H9 (cell line): ENCODE measurements at regions not wholly inside any gene's neighbourhood (a gene's known extent, or its start where the extent isn't known, plus 50 kb on each side); places are given as distances from the start of the nearest gene placed in this dataset.

Experiments used
- DNase-seq: peaks from one replicate; pipeline ENCODE4 v3.0.0-alpha.2; 2017
- H2AFZ ChIP-seq: one replicate; pipeline ENCODE4 v1.6.1; 2013; ENCODE audit warnings: mild to moderate bottlenecking, low read length, control low read depth, moderate library complexity
- H2AK5ac ChIP-seq: 2 replicates; pipeline ENCODE4 v1.6.1; 2013; ENCODE audit warnings: low read length, control low read depth, mixed read lengths; ENCODE audit not compliant: insufficient read length
- H2BK120ac ChIP-seq: one replicate; pipeline ENCODE4 v1.6.1; 2013; ENCODE audit warnings: low read depth, mild to moderate bottlenecking, low read length, control low read depth, inconsistent platforms; ENCODE audit not compliant: poor library complexity, severe bottlenecking
- H2BK12ac ChIP-seq: 2 replicates; pipeline ENCODE4 v1.6.1; 2013; ENCODE audit warnings: low read length, control low read depth, mixed read lengths, low read depth; ENCODE audit not compliant: insufficient read length
- H2BK15ac ChIP-seq: 2 replicates; pipeline ENCODE4 v1.6.1; 2013; ENCODE audit warnings: low read depth, low read length, control low read depth
- H2BK20ac ChIP-seq: one replicate; pipeline ENCODE4 v1.6.1; 2013; ENCODE audit warnings: low read depth, mild to moderate bottlenecking, low read length, control low read depth, inconsistent platforms; ENCODE audit not compliant: poor library complexity, severe bottlenecking
- H2BK5ac ChIP-seq: 2 replicates; pipeline ENCODE4 v1.6.1; 2013; ENCODE audit warnings: low read length, control low read depth, mixed read lengths; ENCODE audit not compliant: insufficient read length
- H3K14ac ChIP-seq: 2 replicates; pipeline ENCODE4 v1.6.1; 2013; ENCODE audit warnings: low read length, control low read depth; ENCODE audit not compliant: insufficient read depth
- H3K18ac ChIP-seq: 2 replicates; pipeline ENCODE4 v1.6.1; 2013; ENCODE audit warnings: low read depth, mild to moderate bottlenecking, mixed read lengths, low read length, control low read depth; ENCODE audit not compliant: insufficient read length
- H3K23ac ChIP-seq: 2 replicates; pipeline ENCODE4 v1.6.1; 2013; ENCODE audit warnings: low read length, control low read depth, mixed read lengths, low read depth; ENCODE audit not compliant: insufficient read length
- H3K23me2 ChIP-seq: 2 replicates; pipeline ENCODE4 v1.6.1; 2013; ENCODE audit warnings: low read depth, mild to moderate bottlenecking, mixed read lengths, low read length, control low read depth; ENCODE audit not compliant: insufficient read length, poor library complexity, severe bottlenecking
- H3K27ac ChIP-seq: 2 replicates; pipeline ENCODE4 v1.5.1; 2013; ENCODE audit warnings: low read length, control low read depth, mixed read lengths, low read depth; ENCODE audit not compliant: insufficient read length
- H3K27me3 ChIP-seq: 2 replicates; pipeline ENCODE4 v1.6.1; 2013; ENCODE audit warnings: low read length, control low read depth, inconsistent platforms; ENCODE audit not compliant: insufficient read depth
- H3K4ac ChIP-seq: 2 replicates; pipeline ENCODE4 v1.6.1; 2013; ENCODE audit warnings: low read depth, mild to moderate bottlenecking, control low read depth, inconsistent platforms, low read length, moderate library complexity
- H3K4me1 ChIP-seq: 2 replicates; pipeline ENCODE4 v1.6.1; 2013; ENCODE audit warnings: low read length, control low read depth, inconsistent platforms; ENCODE audit not compliant: insufficient read depth
- H3K4me2 ChIP-seq: 2 replicates; pipeline ENCODE4 v1.6.1; 2013; ENCODE audit warnings: low read length, control low read depth, mixed read lengths; ENCODE audit not compliant: insufficient read length, insufficient read depth
- H3K56ac ChIP-seq: 2 replicates; pipeline ENCODE4 v1.6.1; 2013; ENCODE audit warnings: low read depth, mild to moderate bottlenecking, mixed read lengths, low read length, control low read depth; ENCODE audit not compliant: insufficient read length
- H3K79me1 ChIP-seq: 2 replicates; pipeline ENCODE4 v1.6.1; 2013; ENCODE audit warnings: low read depth, mild to moderate bottlenecking, moderate library complexity, low read length, control low read depth, inconsistent platforms; ENCODE audit not compliant: insufficient read depth, poor library complexity, severe bottlenecking
- H3K79me2 ChIP-seq: 2 replicates; pipeline ENCODE4 v1.6.1; 2013; ENCODE audit warnings: low read length, control low read depth, inconsistent platforms; ENCODE audit not compliant: insufficient read depth
- H3K9ac ChIP-seq: 2 replicates; pipeline ENCODE4 v1.6.1; 2013; ENCODE audit warnings: low read length, control low read depth, mixed read lengths; ENCODE audit not compliant: insufficient read length; ENCODE audit errors: extremely low read depth
- H3K9me3 ChIP-seq: one replicate; pipeline ENCODE4 v1.6.1; 2013; ENCODE audit warnings: low read depth, low read length, inconsistent platforms; ENCODE audit not compliant: control insufficient read depth
- H3T11ph ChIP-seq: one replicate; pipeline ENCODE4 v1.6.1; 2013; ENCODE audit warnings: mild to moderate bottlenecking, low read length, control low read depth, inconsistent platforms
- H4K20me1 ChIP-seq: one replicate; pipeline ENCODE4 v1.6.1; 2013; ENCODE audit not compliant: control insufficient read depth, insufficient read length, insufficient read depth
- H4K5ac ChIP-seq: 2 replicates; pipeline ENCODE4 v1.6.1; 2013; ENCODE audit warnings: low read depth, mild to moderate bottlenecking, mixed read lengths, low read length, control low read depth; ENCODE audit not compliant: insufficient read length
- H4K8ac ChIP-seq: replicated peaks from 2 replicates; pipeline ENCODE4 v1.6.1; 2013; ENCODE audit warnings: low read length, control low read depth, mixed read lengths, low read depth; ENCODE audit not compliant: insufficient read length
- H4K91ac ChIP-seq: 2 replicates; pipeline ENCODE4 v1.6.1; 2013; ENCODE audit warnings: low read depth, mild to moderate bottlenecking, moderate library complexity, mixed read lengths, low read length, control low read depth; ENCODE audit not compliant: insufficient read length
- H3K27ac Mint-ChIP-seq, 3 experiments: 2 replicates in 2 of 3; 3 replicates in 1 of 3; pipeline ENCODE4 v1.8.0; 2020 to 2021; ENCODE audit warnings: mixed read lengths in 3 of 3, mild to moderate bottlenecking in 1 of 3, moderate library complexity in 1 of 3
- H3K27me3 Mint-ChIP-seq: 2 replicates; pipeline ENCODE4 v1.8.0; 2021; ENCODE audit warnings: low read depth, mild to moderate bottlenecking, moderate library complexity, mixed read lengths
- H3K36me3 Mint-ChIP-seq, 3 experiments: 2 replicates in 2 of 3; 3 replicates in 1 of 3; pipeline ENCODE4 v1.8.0; 2020 to 2021; ENCODE audit warnings: low read depth in 3 of 3, mixed read lengths in 3 of 3; ENCODE audit not compliant: insufficient read depth in 1 of 3
- H3K4me1 Mint-ChIP-seq, 2 experiments: 2 replicates each; pipeline ENCODE4 v1.8.0; 2020; ENCODE audit warnings: mixed read lengths in 2 of 2
- H3K4me3 Mint-ChIP-seq, 2 experiments: 2 replicates in 1 of 2; 3 replicates in 1 of 2; pipeline ENCODE4 v1.8.0; 2020 to 2021; ENCODE audit warnings: mild to moderate bottlenecking in 2 of 2, mixed read lengths in 2 of 2, moderate library complexity in 1 of 2
- H3K9me3 Mint-ChIP-seq, 2 experiments: 2 replicates in 1 of 2; 3 replicates in 1 of 2; pipeline ENCODE4 v1.8.0; 2020; ENCODE audit warnings: mild to moderate bottlenecking in 2 of 2, mixed read lengths in 2 of 2, moderate library complexity in 1 of 2
- WGBS: extraction: QIAGEN DNeasy Blood & Tissue Kit; methylation state at CpG from one replicate; pipeline ENCODE4 v1.1.7; 2013; ENCODE audit warnings: missing lambda C conversion rate, low lambda C conversion rate, mixed read lengths; ENCODE audit not compliant: insufficient read length; ENCODE audit errors: extremely low coverage; 5-methylcytosine and 5-hydroxymethylcytosine counted together
- TF ChIP-seq, protein P1 (sequence below): fragments of 200-600 bp; sonication (generic); conservative IDR thresholded peaks from 3 replicates; pipeline ENCODE4 v1.8.0; 2021; ENCODE audit warnings: antibody characterized with exemption, mild to moderate bottlenecking

DNA sequence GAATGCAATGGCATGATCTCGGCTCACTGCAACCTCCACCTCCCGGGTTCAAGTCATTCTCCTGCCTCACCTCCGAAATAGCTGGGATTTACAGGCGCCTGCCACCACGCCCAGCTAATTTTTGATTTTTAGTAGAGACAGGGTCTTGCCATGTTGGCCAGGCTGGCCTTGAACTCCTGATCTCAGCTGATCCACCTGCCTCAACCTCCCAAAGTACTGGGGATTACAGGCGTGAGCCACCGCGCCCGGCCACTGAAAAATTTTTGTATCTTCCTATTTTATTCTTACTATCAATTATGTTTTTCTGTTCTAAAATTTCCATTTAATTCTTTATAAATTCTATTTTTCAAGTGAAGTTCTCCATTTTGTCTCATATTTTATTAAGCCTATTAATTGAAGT lies 730.4 kb downstream of the EDEM1 start:
- Histone ChIP-seq H3K79me2 (no peaks in the 10 kb centered on the region), H3K14ac (no peak overlapping the region), H3K4me2 (no peak overlapping the region), H3T11ph (no peak overlapping the region), H3K18ac (no peak overlapping the region), H2BK15ac (no peak overlapping the region), H2BK20ac (no peak overlapping the region), H2AK5ac (no peak overlapping the region), H3K56ac (no peak overlapping the region), H3K27ac (no peak overlapping the region), H3K79me1 (no peaks in the 10 kb centered on the region), H2BK12ac (no peak overlapping the region), H3K9me3 (no peaks in the 10 kb centered on the region), H3K4me1 (no peaks in the 10 kb centered on the region), H3K23ac (no peak overlapping the region), H3K9ac (no peak overlapping the region), H3K27me3 (no peaks in the 10 kb centered on the region), H2BK120ac (no peak overlapping the region), H4K91ac (no peak overlapping the region), H3K23me2 (no peaks in the 10 kb centered on the region), H3K4ac (no peak overlapping the region), H4K5ac (no peak overlapping the region), H2AFZ (no peak overlapping the region), H2BK5ac (no peak overlapping the region), H4K8ac (no peak overlapping the region), H4K20me1 (no peaks in the 10 kb centered on the region)
- Mint-ChIP-seq H3K4me3 (no peak overlapping the region), H3K36me3 (no peaks in the 10 kb centered on the region), H3K27me3 (no peaks in the 10 kb centered on the region), H3K9me3 (no peaks in the 10 kb centered on the region), H3K27ac (no peak overlapping the region), H3K4me1 (no peaks in the 10 kb centered on the region)
- no CpG with 5 or more reads among the region's 9 CpGs for WGBS
- TF ChIP-seq, protein P1, sequence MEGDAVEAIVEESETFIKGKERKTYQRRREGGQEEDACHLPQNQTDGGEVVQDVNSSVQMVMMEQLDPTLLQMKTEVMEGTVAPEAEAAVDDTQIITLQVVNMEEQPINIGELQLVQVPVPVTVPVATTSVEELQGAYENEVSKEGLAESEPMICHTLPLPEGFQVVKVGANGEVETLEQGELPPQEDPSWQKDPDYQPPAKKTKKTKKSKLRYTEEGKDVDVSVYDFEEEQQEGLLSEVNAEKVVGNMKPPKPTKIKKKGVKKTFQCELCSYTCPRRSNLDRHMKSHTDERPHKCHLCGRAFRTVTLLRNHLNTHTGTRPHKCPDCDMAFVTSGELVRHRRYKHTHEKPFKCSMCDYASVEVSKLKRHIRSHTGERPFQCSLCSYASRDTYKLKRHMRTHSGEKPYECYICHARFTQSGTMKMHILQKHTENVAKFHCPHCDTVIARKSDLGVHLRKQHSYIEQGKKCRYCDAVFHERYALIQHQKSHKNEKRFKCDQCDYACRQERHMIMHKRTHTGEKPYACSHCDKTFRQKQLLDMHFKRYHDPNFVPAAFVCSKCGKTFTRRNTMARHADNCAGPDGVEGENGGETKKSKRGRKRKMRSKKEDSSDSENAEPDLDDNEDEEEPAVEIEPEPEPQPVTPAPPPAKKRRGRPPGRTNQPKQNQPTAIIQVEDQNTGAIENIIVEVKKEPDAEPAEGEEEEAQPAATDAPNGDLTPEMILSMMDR = no peak
- no peak for DNase-seq
